ENCODE measurements at regions not wholly inside any gene's neighbourhood (a gene's known extent, or its start where the extent isn't known, plus 50 kb on each side); places are given as distances from the start of the nearest gene placed in this dataset.

- Histone ChIP-seq H3K36me3 (replicated peaks; ENCODE audit: low read depth, low read length) (no peaks in the 10 kb centered on the region), H3K4me3 (ENCODE audit: low read length) (no peak overlapping the region), H3K27ac (ENCODE audit: low read length) (no peak overlapping the region), H4K20me1 (ENCODE audit: insufficient read depth, low read length) (no peaks in the 10 kb centered on the region), H3K79me2 (ENCODE audit: low read length) (no peaks in the 10 kb centered on the region), H3K4me1 (ENCODE audit: low read length) (no peaks in the 10 kb centered on the region), H3K27me3 (ENCODE audit: low read depth, low read length) (no peaks in the 10 kb centered on the region), H3K4me2 (ENCODE audit: low read length) (no peak overlapping the region), H2AFZ (ENCODE audit: low read depth, low read length) (no peak overlapping the region), H3K9ac (ENCODE audit: low read length) (no peak overlapping the region), H3K9me3 (ENCODE audit: insufficient read depth, low read length) (no peaks in the 10 kb centered on the region)
- no peak for TF ChIP-seq EZH2phosphoT487 (IDR thresholded peaks at IDR 0.05; ENCODE audit: low read depth)
- TF ChIP-seq, protein P1, sequence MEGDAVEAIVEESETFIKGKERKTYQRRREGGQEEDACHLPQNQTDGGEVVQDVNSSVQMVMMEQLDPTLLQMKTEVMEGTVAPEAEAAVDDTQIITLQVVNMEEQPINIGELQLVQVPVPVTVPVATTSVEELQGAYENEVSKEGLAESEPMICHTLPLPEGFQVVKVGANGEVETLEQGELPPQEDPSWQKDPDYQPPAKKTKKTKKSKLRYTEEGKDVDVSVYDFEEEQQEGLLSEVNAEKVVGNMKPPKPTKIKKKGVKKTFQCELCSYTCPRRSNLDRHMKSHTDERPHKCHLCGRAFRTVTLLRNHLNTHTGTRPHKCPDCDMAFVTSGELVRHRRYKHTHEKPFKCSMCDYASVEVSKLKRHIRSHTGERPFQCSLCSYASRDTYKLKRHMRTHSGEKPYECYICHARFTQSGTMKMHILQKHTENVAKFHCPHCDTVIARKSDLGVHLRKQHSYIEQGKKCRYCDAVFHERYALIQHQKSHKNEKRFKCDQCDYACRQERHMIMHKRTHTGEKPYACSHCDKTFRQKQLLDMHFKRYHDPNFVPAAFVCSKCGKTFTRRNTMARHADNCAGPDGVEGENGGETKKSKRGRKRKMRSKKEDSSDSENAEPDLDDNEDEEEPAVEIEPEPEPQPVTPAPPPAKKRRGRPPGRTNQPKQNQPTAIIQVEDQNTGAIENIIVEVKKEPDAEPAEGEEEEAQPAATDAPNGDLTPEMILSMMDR (IDR thresholded peaks at IDR 0.05; ENCODE audit: low read depth, low read length), result no peak
Observed at GRCh38 chr13:68345963-68346531, 1115.9 kb upstream of the PCDH9 start.

- Histone ChIP-seq H3K27ac (ENCODE audit: low read length) (no peak overlapping the region), H3K9ac (ENCODE audit: low read length) (no peak overlapping the region), H3K4me2 (ENCODE audit: low read length) (no peak overlapping the region), H3K4me1 (ENCODE audit: low read length) (no peaks in the 10 kb centered on the region), H4K20me1 (ENCODE audit: insufficient read depth, low read length) (no peaks in the 10 kb centered on the region), H3K36me3 (replicated peaks; ENCODE audit: low read depth, low read length) (no peaks in the 10 kb centered on the region), H3K4me3 (ENCODE audit: low read length) (no peak overlapping the region), H3K9me3 (ENCODE audit: insufficient read depth, low read length) (peaks cover 3% of the 10 kb centered on the region; the same call in 1 of the 2 replicates), H3K27me3 (ENCODE audit: low read depth, low read length) (no peaks in the 10 kb centered on the region), H2AFZ (ENCODE audit: low read depth, low read length) (no peak overlapping the region), H3K79me2 (ENCODE audit: low read length) (no peaks in the 10 kb centered on the region)
- TF ChIP-seq, protein P1 (IDR thresholded peaks at IDR 0.05; ENCODE audit: low read depth, low read length), result no peak
- no peak for TF ChIP-seq EZH2phosphoT487 (IDR thresholded peaks at IDR 0.05; ENCODE audit: low read depth)
Observed at GRCh38 chr13:68323124-68323523, 1093.0 kb upstream of the PCDH9 start.

DNA sequence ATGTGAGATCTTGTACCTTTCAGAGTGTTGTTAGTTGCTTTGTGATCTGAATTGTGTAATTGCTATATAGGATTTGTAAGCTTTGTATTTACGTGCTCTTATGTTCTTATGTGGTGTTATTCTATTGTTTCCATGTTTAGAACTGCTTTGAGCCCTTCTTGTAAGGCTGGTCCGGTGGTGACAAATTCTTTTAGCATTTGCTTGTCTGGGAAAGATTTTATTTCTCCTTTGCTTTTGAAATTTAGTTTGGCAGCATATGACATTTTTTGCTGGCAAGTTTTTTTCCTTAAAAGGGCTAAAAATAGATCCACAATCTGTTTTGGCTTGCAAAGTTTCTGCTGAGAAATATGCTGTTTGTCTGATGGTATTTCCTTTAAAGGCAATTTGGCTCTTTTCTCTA is 1089.2 kb upstream of the PCDH9 start:
- Histone ChIP-seq H3K4me2 (ENCODE audit: low read length) (no peak overlapping the region), H3K9ac (ENCODE audit: low read length) (no peak overlapping the region), H3K36me3 (replicated peaks; ENCODE audit: low read depth, low read length) (no peaks in the 10 kb centered on the region), H2AFZ (ENCODE audit: low read depth, low read length) (no peak overlapping the region), H3K27ac (ENCODE audit: low read length) (no peak overlapping the region), H3K4me3 (ENCODE audit: low read length) (no peak overlapping the region), H3K79me2 (ENCODE audit: low read length) (no peaks in the 10 kb centered on the region), H3K9me3 (ENCODE audit: insufficient read depth, low read length) (peaks cover 3% of the 10 kb centered on the region; the same call in 1 of the 2 replicates), H3K27me3 (ENCODE audit: low read depth, low read length) (no peaks in the 10 kb centered on the region), H4K20me1 (ENCODE audit: insufficient read depth, low read length) (no peaks in the 10 kb centered on the region), H3K4me1 (ENCODE audit: low read length) (no peaks in the 10 kb centered on the region)
- TF ChIP-seq, protein P1 (IDR thresholded peaks at IDR 0.05; ENCODE audit: low read depth, low read length), result no peak
- no peak for TF ChIP-seq EZH2phosphoT487 (IDR thresholded peaks at IDR 0.05; ENCODE audit: low read depth)

DNA sequence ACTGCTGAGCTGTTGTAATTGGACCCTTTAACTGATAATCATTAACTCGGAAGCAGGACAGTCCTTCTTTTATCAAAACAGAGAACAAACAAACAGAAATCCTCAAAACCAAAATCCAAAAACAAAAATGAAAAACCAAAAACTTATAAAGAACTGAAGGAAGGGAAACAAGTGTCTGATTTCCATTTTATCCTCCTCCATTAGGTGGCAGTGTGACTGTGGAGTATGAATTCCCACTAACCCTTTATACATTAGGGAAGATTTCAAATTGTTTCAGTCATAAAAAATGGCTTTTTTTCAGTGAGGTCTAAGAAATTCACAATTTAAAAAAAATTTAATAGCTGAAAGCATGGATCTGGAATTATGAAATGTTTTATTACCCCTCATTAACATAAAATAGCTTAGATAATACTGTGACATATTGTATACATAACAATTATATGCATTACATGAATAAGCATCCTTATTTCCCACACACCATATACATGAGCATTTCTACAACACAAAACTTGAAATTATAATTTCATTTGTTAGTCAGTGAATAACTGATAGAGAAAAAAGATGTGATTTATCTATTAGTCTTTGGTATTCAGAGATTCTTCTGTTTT is 1074.3 kb upstream of the PCDH9 start:
- Histone ChIP-seq H3K27ac (ENCODE audit: low read length) (no peak overlapping the region), H3K79me2 (ENCODE audit: low read length) (no peaks in the 10 kb centered on the region), H3K4me2 (ENCODE audit: low read length) (no peak overlapping the region), H3K4me3 (ENCODE audit: low read length) (no peak overlapping the region), H3K27me3 (ENCODE audit: low read depth, low read length) (no peaks in the 10 kb centered on the region), H3K9me3 (ENCODE audit: insufficient read depth, low read length) (no peaks in the 10 kb centered on the region), H4K20me1 (ENCODE audit: insufficient read depth, low read length) (no peaks in the 10 kb centered on the region), H3K4me1 (ENCODE audit: low read length) (no peaks in the 10 kb centered on the region), H3K36me3 (replicated peaks; ENCODE audit: low read depth, low read length) (no peaks in the 10 kb centered on the region), H3K9ac (ENCODE audit: low read length) (no peak overlapping the region), H2AFZ (ENCODE audit: low read depth, low read length) (peak overlapping the region; percentile 78)
- TF ChIP-seq, protein P1 (IDR thresholded peaks at IDR 0.05; ENCODE audit: low read depth, low read length), result peak; percentile 90
- TF ChIP-seq EZH2phosphoT487 (IDR thresholded peaks at IDR 0.05; ENCODE audit: low read depth), result no peak
